IPS DF 4.7 (cell line): ENCODE measurements at regions not wholly inside any gene's neighbourhood (a gene's known extent, or its start where the extent isn't known, plus 50 kb on each side); places are given as distances from the start of the nearest gene placed in this dataset.

ENCODE experiments used
- DNase-seq: peaks from one replicate; pipeline ENCODE4 v3.0.0-alpha.2; 2013; ENCODE audit warnings: low spot score; ENCODE audit errors: extremely low read depth

DNA sequence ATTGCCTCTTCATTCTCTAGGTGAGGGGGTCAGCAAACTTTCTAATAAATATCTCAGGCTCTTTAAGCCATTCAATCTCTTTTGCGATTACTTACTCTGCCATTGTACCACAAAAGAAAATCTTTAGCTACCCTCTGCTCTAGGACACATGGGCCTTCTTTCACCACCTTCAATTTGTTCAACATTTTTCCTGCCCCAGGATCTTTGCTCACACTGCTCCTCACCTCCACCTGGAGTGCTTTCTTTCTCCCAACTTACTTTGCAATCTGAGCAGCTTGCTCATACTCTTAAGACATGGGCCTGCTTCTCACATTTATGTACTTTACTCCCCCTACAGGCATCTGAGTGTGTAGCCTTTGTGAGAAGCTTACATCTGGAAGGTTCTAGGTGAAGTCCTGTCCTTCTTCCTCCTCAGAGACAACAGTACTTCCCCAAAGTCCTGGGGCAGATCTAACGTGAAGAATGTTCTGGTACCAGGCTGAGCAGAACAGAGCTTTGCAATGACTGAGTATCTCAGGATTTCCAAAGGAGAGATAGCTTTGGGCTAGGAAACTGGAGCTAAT, 55.0 kb upstream of the PRDM5 start:
- DNase-seq, result peak; percentile 16

DNA sequence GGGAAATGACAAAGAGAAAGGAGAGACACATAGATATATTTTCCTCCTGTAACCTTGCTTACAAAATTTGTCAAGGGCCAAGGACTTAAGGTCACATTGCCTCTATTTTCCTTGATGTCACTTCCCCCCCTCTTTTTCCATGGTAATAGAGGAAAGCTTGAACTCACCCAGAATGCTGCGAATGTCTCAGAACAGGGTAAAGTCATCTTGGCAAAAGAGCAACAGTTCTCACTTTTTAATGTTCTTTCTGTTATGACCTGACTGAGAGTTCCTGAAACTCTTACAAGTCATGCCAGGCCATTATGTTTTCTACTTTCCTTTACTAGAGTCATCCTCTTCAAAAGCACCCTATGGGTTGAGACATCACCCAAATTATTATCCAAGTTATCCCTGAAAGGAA, 50.7 kb upstream of the PRDM5 start:
- DNase-seq, result no peak
